ENCODE measurements at regions not wholly inside any gene's neighbourhood (a gene's known extent, or its start where the extent isn't known, plus 50 kb on each side); places are given as distances from the start of the nearest gene placed in this dataset.

DNA sequence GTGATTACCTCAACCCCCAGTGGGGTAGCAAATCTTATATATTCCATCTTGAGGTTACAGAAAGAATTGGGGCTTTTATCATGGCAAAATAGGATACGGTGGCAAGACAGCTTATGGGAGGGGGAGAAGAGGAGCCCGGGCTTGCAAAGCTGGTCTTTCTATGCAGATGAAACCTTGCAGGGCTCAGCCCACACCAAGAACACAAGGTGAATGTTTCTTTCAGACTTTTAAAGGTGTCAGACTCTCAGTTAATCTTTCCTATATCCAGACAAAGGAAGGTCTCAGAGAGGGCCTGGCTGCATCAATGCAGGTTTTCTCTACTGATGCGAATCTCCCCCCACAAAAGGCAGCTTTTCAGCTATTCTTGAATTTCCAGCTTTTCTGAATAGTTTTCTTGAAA is 59.9 kb upstream of the WDR17 start:
- H4K20me1 ChIP-seq (ENCODE audit: insufficient read depth, low read length), result no peaks in the 10 kb centered on the region
- no peak overlapping the region for H3K9ac ChIP-seq (ENCODE audit: low read length)
- H2AFZ ChIP-seq (ENCODE audit: low read depth, low read length), result no peak overlapping the region
- H3K27me3 ChIP-seq (ENCODE audit: low read depth, low read length), result no peaks in the 10 kb centered on the region
- no peaks in the 10 kb centered on the region for H3K79me2 ChIP-seq (ENCODE audit: low read length)
- H3K4me2 ChIP-seq (ENCODE audit: low read length), result no peak overlapping the region
- 0 out of 2 replicates have a peak, but pooled peaks cover 9% of the 10 kb centered on the region for H3K9me3 ChIP-seq (ENCODE audit: insufficient read depth, low read length)
- peaks cover 3% of the 10 kb centered on the region for H3K36me3 ChIP-seq (replicated peaks; ENCODE audit: low read depth, low read length)
- H3K27ac ChIP-seq (ENCODE audit: low read length), result no peak overlapping the region
- H3K4me3 ChIP-seq (ENCODE audit: low read length), result no peak overlapping the region
- H3K4me1 ChIP-seq (ENCODE audit: low read length), result peaks cover 11% of the 10 kb centered on the region
- TF ChIP-seq EZH2phosphoT487 (IDR thresholded peaks at IDR 0.05; ENCODE audit: low read depth), result no peak
- TF ChIP-seq, protein P1, sequence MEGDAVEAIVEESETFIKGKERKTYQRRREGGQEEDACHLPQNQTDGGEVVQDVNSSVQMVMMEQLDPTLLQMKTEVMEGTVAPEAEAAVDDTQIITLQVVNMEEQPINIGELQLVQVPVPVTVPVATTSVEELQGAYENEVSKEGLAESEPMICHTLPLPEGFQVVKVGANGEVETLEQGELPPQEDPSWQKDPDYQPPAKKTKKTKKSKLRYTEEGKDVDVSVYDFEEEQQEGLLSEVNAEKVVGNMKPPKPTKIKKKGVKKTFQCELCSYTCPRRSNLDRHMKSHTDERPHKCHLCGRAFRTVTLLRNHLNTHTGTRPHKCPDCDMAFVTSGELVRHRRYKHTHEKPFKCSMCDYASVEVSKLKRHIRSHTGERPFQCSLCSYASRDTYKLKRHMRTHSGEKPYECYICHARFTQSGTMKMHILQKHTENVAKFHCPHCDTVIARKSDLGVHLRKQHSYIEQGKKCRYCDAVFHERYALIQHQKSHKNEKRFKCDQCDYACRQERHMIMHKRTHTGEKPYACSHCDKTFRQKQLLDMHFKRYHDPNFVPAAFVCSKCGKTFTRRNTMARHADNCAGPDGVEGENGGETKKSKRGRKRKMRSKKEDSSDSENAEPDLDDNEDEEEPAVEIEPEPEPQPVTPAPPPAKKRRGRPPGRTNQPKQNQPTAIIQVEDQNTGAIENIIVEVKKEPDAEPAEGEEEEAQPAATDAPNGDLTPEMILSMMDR (IDR thresholded peaks at IDR 0.05; ENCODE audit: low read depth, low read length), result no peak

DNA sequence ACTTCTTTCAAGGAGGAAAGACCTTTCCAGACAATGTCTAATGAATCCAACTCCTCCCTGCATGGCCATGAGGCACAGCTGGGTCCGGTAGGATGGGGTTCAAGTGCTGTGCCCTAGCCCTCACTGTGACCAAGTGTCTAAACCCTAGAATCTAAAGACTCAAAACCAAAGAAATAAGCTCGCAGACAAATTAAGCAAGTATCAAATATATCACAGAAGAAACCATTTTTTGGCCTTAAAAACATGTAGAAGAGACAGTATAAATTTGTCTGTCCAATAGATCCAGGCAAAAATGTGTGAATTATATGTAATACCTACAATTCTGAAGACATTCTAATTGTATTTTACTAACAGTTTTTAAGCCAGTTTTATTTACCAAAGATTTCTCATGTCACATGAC is 56.4 kb upstream of the WDR17 start:
- H4K20me1 ChIP-seq (ENCODE audit: insufficient read depth, low read length), result no peaks in the 10 kb centered on the region
- no peak overlapping the region for H3K4me3 ChIP-seq (ENCODE audit: low read length)
- no peaks in the 10 kb centered on the region for H3K27me3 ChIP-seq (ENCODE audit: low read depth, low read length)
- H3K79me2 ChIP-seq (ENCODE audit: low read length), result no peaks in the 10 kb centered on the region
- peaks cover 8% of the 10 kb centered on the region for H3K36me3 ChIP-seq (replicated peaks; ENCODE audit: low read depth, low read length)
- no peak overlapping the region for H2AFZ ChIP-seq (ENCODE audit: low read depth, low read length)
- no peak overlapping the region for H3K9ac ChIP-seq (ENCODE audit: low read length)
- H3K4me1 ChIP-seq (ENCODE audit: low read length), result peaks cover 29% of the 10 kb centered on the region
- TF ChIP-seq, protein P1 (IDR thresholded peaks at IDR 0.05; ENCODE audit: low read depth, low read length), result no peak
- no peak for TF ChIP-seq EZH2phosphoT487 (IDR thresholded peaks at IDR 0.05; ENCODE audit: low read depth)
- H3K4me2 ChIP-seq (ENCODE audit: low read length), result no peak overlapping the region
- peaks cover 21% of the 10 kb centered on the region; the same call in 1 of the 2 replicates for H3K9me3 ChIP-seq (ENCODE audit: insufficient read depth, low read length)
- H3K27ac ChIP-seq (ENCODE audit: low read length), result no peak overlapping the region

DNA sequence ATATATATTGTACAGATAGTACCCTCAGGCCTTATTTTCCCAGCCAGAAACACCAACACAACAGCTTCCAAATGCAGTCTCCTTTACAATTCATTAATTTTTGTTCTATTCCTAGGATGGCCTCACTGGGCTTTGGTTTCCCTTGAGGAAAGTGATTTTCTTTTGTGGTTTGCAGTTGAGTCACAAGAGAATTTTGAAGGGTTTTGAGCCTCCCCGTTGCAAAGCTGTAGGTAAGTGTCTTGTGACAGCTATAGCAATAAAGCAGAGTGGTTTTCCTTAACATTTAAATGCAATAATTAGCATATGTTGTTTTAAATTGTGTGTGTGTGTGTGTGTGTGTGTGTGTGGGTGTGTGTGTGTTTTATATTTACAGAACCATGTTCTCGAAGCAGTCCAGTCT is 54.1 kb upstream of the WDR17 start:
- H2AFZ ChIP-seq (ENCODE audit: low read depth, low read length), result no peak overlapping the region
- H3K27me3 ChIP-seq (ENCODE audit: low read depth, low read length), result no peaks in the 10 kb centered on the region
- H3K4me1 ChIP-seq (ENCODE audit: low read length), result peaks cover 36% of the 10 kb centered on the region
- H3K9ac ChIP-seq (ENCODE audit: low read length), result no peak overlapping the region
- H3K9me3 ChIP-seq (ENCODE audit: insufficient read depth, low read length), result peaks cover 35% of the 10 kb centered on the region; the same call in 1 of the 2 replicates
- no peaks in the 10 kb centered on the region for H3K79me2 ChIP-seq (ENCODE audit: low read length)
- H3K4me3 ChIP-seq (ENCODE audit: low read length), result no peak overlapping the region
- H3K27ac ChIP-seq (ENCODE audit: low read length), result no peak overlapping the region
- H3K4me2 ChIP-seq (ENCODE audit: low read length), result peak overlapping the region; percentile 40
- TF ChIP-seq, protein P1 (IDR thresholded peaks at IDR 0.05; ENCODE audit: low read depth, low read length), result no peak
- no peak for TF ChIP-seq EZH2phosphoT487 (IDR thresholded peaks at IDR 0.05; ENCODE audit: low read depth)
- peaks cover 14% of the 10 kb centered on the region for H3K36me3 ChIP-seq (replicated peaks; ENCODE audit: low read depth, low read length)
- H4K20me1 ChIP-seq (ENCODE audit: insufficient read depth, low read length), result no peaks in the 10 kb centered on the region

DNA sequence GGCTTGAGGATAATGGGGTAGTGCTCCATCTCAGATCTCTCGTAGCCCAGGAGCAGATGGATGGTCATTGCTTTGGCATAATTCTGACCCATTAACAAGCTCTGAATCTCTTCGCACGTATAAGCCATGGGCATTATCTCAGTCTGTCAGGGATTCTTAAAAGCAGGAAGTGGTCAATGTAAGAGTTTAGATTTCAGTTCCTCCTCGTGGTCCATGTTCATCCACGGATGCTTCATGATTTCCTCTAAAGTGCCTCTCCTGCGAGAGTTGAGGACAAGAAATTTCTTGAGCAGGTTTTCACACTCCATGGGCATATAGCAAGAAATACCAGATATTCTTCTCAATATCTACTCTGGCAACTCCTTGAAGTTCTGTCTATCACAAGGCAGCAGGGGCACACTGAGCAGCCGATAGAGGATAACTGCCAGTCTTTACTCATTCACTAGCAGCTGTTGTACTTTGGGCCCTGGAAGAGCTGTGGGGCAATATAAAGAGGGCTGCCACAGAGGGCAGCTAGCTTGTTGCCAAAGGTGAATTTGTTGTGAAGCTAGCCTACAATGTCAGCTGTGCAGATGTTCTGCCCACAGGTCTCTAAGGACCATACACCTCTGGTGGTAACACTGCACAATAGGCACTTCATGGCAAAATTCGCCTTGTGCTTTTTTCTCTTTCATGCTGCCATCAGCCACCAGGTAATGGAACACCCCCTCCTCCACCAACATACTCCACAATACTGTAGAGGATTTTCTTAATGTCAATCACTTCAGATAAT is 52.0 kb upstream of the WDR17 start:
- peaks cover 36% of the 10 kb centered on the region for H3K4me1 ChIP-seq (ENCODE audit: low read length)

More for the DNA sequence above, 52.0 kb upstream of the WDR17 start:
- no peak overlapping the region; the same call in 1 of the 2 replicates for H3K4me3 ChIP-seq (ENCODE audit: low read length)
- H3K9me3 ChIP-seq (ENCODE audit: insufficient read depth, low read length), result peaks cover 37% of the 10 kb centered on the region; the same call in 1 of the 2 replicates
- H3K36me3 ChIP-seq (replicated peaks; ENCODE audit: low read depth, low read length), result peaks cover 15% of the 10 kb centered on the region
- no peaks in the 10 kb centered on the region for H3K27me3 ChIP-seq (ENCODE audit: low read depth, low read length)
- no peak overlapping the region for H3K9ac ChIP-seq (ENCODE audit: low read length)
- H4K20me1 ChIP-seq (ENCODE audit: insufficient read depth, low read length), result no peaks in the 10 kb centered on the region
- no peaks in the 10 kb centered on the region for H3K79me2 ChIP-seq (ENCODE audit: low read length)
- peak overlapping the region; percentile 29 for H3K4me2 ChIP-seq (ENCODE audit: low read length)
- H3K27ac ChIP-seq (ENCODE audit: low read length), result peak overlapping the region; percentile 26; the same call in 1 of the 2 replicates
- TF ChIP-seq EZH2phosphoT487 (IDR thresholded peaks at IDR 0.05; ENCODE audit: low read depth), result no peak
- TF ChIP-seq, protein P1 (IDR thresholded peaks at IDR 0.05; ENCODE audit: low read depth, low read length), result no peak
- no peak overlapping the region for H2AFZ ChIP-seq (ENCODE audit: low read depth, low read length)

All from OCI-LY3 (cell line).